ENCODE measurements at regions not wholly inside any gene's neighbourhood (a gene's known extent, or its start where the extent isn't known, plus 50 kb on each side); places are given as distances from the start of the nearest gene placed in this dataset.
"Not testable (repeated sequence)": the region's sequence is repeated elsewhere in the genome, so short reads cannot be mapped to it uniquely, and the experiment has no call there.

DNA sequence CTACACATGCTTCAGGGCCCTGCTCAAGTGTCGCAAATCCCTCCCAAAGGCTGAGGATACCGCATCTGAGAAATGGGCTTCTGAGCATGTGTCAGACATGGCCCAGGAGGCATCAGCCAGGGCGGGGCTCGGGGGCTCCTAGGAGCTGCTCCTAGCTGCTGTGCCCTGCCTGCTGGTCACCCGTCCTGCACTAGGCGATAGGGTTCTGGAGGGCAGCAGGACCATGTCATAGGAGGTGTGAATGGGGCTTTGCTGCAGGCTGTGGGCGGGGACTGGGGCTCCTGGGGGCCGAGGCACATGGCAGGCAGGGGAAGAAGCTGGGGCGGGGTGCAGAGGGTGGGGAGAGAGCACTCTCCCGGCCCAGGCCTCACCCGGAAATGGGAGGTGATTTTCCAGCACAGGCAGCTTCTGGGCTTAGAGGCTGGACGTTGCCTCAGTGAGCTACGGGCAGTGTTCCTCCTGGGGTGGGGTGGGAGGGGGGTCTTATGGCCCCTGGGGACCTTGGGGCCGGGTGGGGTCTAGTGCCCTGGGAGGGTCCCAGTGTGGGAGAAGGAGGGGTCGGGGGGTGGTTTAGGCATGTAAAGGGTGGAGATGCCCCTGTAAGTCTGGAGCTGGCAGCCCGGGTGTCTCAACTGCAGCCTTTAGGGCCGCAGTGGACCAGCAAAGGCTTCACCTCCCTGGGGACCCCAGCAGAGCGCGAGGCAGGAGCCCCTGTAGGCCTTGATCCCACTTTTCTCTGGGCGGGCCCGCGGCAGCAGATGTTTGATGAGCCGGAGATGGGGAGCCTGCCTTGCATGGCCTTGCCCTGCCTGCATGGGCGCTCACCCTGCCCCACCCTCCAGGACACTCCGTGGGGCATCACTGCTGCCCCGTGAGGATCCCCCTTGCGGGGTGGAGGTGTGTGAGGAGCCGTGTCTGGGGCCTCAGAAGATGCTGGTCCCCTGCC is 98.6 kb upstream of the LRPAP1 start:
- peak; percentile 6 for ATAC-seq
- H3K9me3 Mint-ChIP-seq, result no peaks in the 10 kb centered on the region
- no peak overlapping the region for H3K4me3 Mint-ChIP-seq
- no peak for DNase-seq (ENCODE audit: low spot score in 2 of 2)
- no peak overlapping the region for H3K27ac Mint-ChIP-seq
- H3K36me3 Mint-ChIP-seq, result no peaks in the 10 kb centered on the region
- no peaks in the 10 kb centered on the region for H3K4me1 Mint-ChIP-seq

DNA sequence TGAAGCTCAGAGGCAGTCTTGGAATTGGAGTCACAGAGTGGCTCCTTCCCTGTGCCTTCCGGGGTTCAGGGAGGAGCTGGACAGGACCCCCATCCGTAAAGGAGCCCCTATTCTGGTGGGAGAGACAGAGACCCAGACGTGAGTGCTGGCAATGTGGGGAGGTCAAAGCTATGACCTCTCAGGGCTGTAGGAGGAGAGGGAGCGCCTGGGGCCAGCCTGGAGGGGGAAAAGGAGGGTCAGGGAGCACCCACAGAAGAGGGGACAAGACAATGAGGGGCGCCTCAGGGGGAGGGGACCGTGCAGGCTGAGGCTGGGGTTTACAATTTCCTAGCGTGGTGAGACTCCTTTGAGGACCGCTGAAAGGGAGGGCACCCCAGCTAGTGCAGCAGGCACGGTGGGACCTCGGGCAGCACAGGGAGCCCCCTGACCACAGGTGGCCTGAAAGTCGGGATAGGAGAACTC is 97.9 kb upstream of the LRPAP1 start:
- Mint-ChIP-seq H3K4me3 (no peak overlapping the region), H3K4me1 (no peaks in the 10 kb centered on the region), H3K27ac (no peak overlapping the region), H3K36me3 (no peaks in the 10 kb centered on the region), H3K9me3 (no peaks in the 10 kb centered on the region)
- no peak for DNase-seq (ENCODE audit: low spot score in 2 of 2)
- ATAC-seq, result no peak

DNA sequence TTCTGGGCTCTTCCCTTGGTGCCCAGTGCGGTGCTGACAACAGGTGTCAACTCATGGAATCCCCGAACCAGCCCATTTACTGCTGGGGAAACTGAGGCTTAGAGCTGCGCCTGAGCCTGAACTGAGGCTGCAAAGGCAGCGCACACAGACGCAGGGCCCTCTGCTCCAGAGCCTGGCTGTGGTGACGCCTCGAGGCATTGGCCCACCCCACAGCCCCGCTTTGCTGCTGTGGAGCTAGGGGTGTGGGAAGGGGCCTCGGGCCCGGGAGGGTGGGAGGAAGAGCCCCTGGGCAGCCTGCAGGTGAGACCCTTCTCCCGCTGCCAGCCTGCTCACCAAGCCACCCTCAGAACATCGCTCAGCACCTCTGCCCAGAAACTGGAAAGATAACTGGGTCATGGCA is 97.4 kb upstream of the LRPAP1 start:
- Mint-ChIP-seq H3K4me3 (no peak overlapping the region), H3K9me3 (no peaks in the 10 kb centered on the region), H3K36me3 (no peaks in the 10 kb centered on the region), H3K4me1 (no peaks in the 10 kb centered on the region), H3K27ac (no peak overlapping the region)
- DNase-seq (ENCODE audit: low spot score in 2 of 2) (no peak), ATAC-seq (no peak)

DNA sequence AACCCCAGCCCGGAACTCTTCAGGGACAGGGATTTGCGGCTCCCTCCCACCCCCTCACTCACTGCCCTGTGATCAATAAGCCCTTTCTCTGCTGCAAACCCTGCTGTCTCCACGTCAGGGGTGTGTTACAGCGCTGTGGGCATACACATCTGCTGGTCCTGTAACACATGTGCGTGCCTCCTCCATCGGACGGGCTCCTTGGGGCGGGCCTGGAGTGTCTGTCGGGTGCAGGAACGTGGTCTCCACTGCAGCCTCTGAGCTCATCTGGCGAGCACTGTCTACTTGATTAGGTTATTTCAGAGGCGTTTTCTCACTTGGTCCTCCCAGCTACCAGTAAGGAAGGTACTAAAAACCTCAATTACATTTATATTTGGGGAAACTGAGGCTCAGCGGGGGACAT is 97.0 kb upstream of the LRPAP1 start:
- H3K36me3 Mint-ChIP-seq; H3K4me1 Mint-ChIP-seq; H3K9me3 Mint-ChIP-seq; DNase-seq (ENCODE audit: low spot score in 2 of 2); H3K27ac Mint-ChIP-seq; H3K4me3 Mint-ChIP-seq; ATAC-seq: not testable (repeated sequence)

DNA sequence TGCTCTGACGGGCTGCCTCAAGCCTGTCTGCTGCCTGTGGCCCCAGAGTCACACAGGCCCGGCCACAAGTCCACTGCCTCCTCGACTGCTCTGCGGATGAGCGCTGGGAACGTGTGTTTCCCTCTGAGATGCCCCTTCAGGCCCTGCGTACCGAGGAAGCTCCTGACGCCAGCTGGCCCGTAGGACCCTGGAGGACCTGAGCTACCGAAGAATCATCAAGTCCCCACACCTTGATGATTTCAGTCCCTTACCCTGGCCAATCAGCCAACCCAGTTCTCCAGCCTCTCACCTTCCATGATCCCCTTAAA is 96.6 kb upstream of the LRPAP1 start:
- no peak overlapping the region for H3K27ac Mint-ChIP-seq
- H3K9me3 Mint-ChIP-seq, result no peaks in the 10 kb centered on the region
- H3K36me3 Mint-ChIP-seq, result no peaks in the 10 kb centered on the region
- H3K4me3 Mint-ChIP-seq, result no peak overlapping the region
- H3K4me1 Mint-ChIP-seq, result no peaks in the 10 kb centered on the region
- ATAC-seq (no peak), DNase-seq (ENCODE audit: low spot score in 2 of 2) (no peak)

DNA sequence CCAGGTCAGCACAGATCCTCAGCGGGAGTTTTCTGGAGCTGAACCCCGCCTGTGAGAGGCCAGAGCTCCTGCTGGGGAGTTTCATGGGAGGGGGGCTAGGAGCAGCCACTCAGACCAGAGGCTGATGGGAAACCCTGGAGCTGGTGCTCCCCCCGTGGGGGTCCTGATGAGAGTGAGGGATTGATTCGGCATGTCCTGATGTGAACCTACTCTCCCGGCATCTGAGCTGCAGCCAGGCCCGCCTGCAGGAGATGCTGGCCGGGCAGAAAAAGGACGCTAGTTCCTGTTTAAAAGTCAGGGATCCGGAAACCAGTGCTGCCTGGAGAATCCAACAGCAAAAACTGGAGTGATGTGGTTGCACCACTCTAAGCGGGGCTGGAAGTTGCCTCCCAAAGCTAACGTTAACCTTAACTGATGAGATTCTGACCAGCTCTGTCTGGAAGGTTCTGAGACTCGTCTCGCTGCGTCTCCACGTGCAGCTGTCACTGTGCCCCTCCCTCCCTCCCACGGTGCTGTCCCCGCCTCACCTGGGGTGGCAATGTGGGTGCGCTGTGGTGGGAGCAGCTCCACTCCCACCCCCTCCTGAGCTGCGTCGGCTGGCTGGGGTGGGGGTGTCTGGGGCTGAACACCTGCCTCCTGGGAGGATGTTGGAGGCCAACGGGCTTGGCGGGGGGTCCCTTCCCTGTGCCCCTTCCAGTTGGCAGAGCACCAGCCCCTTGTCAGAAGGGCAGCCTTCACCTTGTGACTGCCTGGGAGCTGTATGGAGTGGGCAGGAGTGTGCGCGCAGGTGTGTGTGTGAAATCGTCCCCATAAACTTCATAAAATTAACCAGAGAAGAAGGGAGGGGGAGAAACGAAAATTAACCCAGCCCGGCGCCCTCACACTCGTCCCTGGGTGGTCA is 96.0 kb upstream of the LRPAP1 start:
- ATAC-seq; DNase-seq (ENCODE audit: low spot score in 2 of 2); H3K9me3 Mint-ChIP-seq; H3K4me3 Mint-ChIP-seq; H3K27ac Mint-ChIP-seq; H3K36me3 Mint-ChIP-seq; H3K4me1 Mint-ChIP-seq: not testable (repeated sequence)

DNA sequence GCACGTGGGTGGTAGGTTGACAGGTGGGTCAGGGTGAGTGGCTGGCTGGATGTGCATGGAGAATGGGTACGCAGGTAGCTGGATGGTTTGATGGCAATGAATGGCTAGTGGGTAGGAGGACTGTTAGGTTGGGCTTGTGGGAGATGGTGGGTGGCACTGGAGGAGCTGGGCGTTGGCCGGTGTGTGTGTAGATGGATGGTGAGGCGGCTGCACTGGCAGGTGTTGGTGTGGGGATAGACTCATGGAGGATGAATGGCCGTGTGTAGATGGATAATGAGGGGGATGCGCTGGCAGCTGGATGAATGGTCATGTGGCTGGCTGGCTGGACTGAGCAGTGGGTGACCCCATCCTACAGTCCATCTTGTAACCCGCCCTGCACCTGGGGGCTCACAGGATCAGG is 95.2 kb upstream of the LRPAP1 start:
- H3K36me3 Mint-ChIP-seq; H3K4me3 Mint-ChIP-seq; DNase-seq (ENCODE audit: low spot score in 2 of 2): not testable (repeated sequence)

DNA sequence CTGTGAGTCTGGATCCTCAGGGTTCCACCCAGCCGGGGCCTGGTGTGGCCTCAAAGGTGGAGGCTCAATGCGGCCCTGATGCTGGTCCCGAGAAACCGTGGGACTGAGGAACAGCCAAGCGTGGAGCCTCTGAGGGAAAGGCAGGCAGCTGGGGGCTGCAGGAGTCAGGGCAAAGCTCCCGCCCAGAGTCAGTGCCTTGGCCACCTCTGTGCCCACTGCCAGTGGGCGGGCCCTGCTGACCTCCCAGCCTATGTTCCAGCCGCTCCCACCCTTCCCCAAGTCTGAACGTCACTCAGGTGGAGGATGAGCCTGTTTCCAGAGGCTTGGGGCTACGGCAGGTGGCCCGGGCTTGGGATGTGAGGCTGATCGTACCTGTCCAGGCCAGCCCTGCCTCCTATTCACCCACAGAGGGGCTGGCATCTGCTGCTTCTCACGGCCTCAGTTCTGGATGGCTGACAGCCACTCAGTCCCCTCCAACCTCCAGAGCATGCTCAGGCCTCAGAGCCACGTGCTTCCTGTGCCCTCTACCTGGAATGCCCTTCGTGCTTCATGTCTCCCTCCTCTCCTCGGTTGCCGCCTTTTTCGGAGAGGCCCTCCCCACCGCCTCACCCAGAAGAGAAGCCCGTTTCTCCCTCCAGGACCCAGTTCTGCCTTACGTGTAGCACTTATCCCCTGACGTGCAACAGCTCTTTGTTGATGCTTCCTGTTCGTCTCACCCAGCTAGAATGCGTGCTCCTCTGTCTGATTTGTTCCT is 94.1 kb upstream of the LRPAP1 start:
- not testable (repeated sequence) for ATAC-seq; H3K27ac Mint-ChIP-seq; H3K4me1 Mint-ChIP-seq; H3K36me3 Mint-ChIP-seq; H3K4me3 Mint-ChIP-seq; DNase-seq (ENCODE audit: low spot score in 2 of 2); H3K9me3 Mint-ChIP-seq

More for the DNA sequence above, 95.2 kb upstream of the LRPAP1 start:
- not testable (repeated sequence) for H3K9me3 Mint-ChIP-seq, ATAC-seq, H3K4me1 Mint-ChIP-seq, H3K27ac Mint-ChIP-seq

DNA sequence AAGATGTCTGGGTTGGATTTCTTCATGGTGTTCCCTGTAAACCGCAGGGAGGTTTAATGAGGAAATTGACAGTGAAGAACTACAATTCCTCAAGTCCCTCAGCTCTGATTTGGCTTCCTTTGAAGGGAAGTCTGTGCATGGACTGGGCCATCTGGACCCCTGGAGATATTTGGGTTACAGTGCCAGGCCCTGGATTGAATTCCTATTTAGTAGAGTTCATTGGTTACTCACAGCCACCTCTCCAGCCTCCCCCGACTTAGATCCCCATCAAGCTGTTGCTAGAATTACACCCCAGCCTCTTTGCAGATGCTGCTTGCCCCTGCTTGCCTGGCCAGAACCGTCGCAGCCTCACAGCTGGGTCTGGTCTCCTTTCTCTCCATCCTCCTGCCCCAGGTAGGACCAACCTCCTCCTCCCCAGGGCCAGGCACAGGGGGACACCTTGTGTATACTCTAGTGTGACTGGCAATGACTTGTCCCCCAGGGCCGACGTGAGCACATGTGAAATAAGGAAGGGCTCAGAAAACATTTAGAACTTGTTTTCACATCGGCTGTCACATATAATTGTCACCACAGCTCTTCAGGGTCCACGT is 93.2 kb upstream of the LRPAP1 start:
- H3K9me3 Mint-ChIP-seq; ATAC-seq; H3K4me3 Mint-ChIP-seq; H3K36me3 Mint-ChIP-seq; H3K4me1 Mint-ChIP-seq; H3K27ac Mint-ChIP-seq; DNase-seq (ENCODE audit: low spot score in 2 of 2): not testable (repeated sequence)

DNA sequence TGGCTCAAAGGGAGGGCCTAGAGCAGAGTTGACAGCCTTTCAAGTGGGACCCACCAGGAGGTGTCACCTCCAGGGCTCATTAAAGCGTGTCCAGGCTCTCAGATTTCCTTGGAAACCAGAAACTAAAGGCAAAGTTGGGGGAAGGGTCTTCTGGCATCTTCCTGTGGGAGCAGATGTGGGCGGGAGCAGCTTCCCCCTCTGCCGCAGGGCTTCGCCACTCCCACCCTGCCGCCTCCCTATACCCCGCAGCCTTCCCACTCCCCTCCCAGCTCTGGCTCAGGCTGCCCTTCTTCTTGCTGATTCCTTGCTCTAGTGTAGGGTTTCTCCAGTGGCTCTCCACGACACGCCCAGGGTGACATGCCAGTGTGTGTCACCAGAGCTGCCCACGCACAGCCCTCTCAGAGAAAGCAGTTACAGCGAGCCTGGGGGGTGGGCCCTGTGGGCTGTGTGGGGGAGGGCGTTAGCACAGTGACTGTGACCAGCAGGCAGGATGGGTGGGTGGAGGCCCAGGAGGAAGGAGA is 91.6 kb upstream of the LRPAP1 start:
- not testable (repeated sequence) for H3K4me1 Mint-ChIP-seq; DNase-seq (ENCODE audit: low spot score in 2 of 2); H3K9me3 Mint-ChIP-seq; H3K4me3 Mint-ChIP-seq; ATAC-seq; H3K36me3 Mint-ChIP-seq; H3K27ac Mint-ChIP-seq

DNA sequence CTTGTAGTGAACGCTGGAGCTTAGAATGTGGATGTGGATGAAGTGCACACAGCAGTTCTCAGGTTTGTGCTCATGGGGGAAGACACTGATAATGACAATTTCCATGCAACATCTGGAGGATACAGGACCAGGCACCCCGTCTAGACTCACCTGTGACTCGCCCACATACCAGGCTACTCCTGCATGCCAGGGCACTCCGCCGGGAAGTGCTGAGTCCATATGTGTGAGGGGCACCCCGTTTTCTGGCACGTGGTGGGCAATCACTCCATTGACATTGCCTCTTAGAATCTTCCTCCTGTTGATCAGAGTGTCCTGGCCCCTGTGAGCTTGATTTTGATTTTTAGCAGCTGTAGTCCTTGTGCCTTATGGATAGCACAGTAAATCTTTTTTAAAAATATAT is 90.9 kb upstream of the LRPAP1 start:
- Mint-ChIP-seq H3K27ac (no peak overlapping the region), H3K36me3 (no peaks in the 10 kb centered on the region), H3K4me3 (no peak overlapping the region), H3K4me1 (peaks cover 6% of the 10 kb centered on the region), H3K9me3 (no peaks in the 10 kb centered on the region)
- DNase-seq (ENCODE audit: low spot score in 2 of 2), result no peak
- ATAC-seq, result no peak

DNA sequence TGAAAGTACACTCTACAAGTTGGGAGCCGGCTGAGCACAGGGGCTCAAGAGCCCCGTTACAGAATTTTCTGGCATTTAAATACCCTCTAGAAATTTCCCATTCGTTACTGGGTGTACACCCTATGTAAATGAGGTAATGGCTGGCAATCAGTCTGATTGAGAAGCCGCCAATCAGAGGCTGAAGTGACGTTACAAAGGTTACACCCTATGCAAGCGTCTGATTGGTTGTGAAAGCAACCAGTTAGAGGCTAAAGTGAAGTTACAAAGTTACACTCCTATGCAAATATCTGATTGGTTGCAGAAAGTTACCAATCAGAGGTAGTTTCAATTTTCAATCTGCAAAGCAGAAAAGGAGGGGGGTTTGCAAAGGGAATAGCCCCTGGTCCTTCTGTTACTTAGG is 88.1 kb upstream of the LRPAP1 start:
- not testable (repeated sequence) for H3K36me3 Mint-ChIP-seq; H3K4me1 Mint-ChIP-seq; DNase-seq (ENCODE audit: low spot score in 2 of 2); ATAC-seq; H3K9me3 Mint-ChIP-seq; H3K27ac Mint-ChIP-seq
- peak overlapping the region; percentile 17 for H3K4me3 Mint-ChIP-seq

DNA sequence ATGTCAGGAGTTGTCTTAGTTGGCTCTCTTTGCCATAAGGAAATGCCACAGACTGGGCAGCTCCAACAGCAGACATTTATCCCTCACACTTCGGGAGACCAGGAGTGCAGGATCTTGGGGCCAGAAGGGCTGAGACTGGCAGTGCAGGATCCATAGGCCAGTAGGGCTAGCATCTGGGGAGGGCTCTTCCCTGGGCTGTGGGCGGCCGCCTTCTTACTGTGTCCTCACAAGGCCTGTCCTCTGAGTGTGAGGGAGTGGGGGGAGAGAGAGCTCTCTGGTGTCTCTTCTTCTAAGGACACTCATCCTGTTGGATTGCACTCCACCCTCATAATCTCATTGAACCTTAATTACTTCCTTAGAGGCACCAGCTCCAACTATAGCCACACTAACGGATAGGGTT is 87.5 kb upstream of the LRPAP1 start:
- peak overlapping the region; percentile 17 for H3K4me3 Mint-ChIP-seq
- H3K36me3 Mint-ChIP-seq; H3K27ac Mint-ChIP-seq; H3K4me1 Mint-ChIP-seq; ATAC-seq; H3K9me3 Mint-ChIP-seq; DNase-seq (ENCODE audit: low spot score in 2 of 2): not testable (repeated sequence)

DNA sequence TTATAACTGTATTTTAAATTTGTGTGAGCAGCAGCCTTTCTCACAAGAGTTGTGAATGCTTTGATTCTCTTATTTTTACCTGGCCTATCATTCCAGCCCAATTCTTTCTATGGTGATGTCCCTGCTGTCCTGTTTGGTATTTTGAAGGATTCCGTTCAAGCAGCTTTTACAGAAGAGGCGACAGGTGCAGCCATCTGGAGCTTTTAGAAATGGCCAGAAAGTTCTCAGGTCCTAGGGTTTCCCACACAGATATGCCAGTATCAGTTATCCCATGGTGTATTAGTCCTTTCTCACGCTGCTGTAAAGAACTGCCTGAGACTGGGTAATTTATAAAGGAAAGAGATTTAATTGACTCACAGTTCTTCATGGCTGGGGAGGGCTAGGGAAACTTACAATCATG is 86.1 kb upstream of the LRPAP1 start:
- ATAC-seq; H3K4me3 Mint-ChIP-seq; H3K4me1 Mint-ChIP-seq; DNase-seq (ENCODE audit: low spot score in 2 of 2); H3K36me3 Mint-ChIP-seq; H3K9me3 Mint-ChIP-seq; H3K27ac Mint-ChIP-seq: not testable (repeated sequence)

All from stimulated activated effector memory CD8-positive, alpha-beta T cell treated with anti-CD3 and anti-CD28 coated beads, Interleukin-12 subunit alpha, Interleukin-12 subunit beta, amount 100 ng/mL, for 72 hours (primary cell).